Right kidney (tissue), 1 donor: ENCODE measurements at regions not wholly inside any gene's neighbourhood (a gene's known extent, or its start where the extent isn't known, plus 50 kb on each side); places are given as distances from the start of the nearest gene placed in this dataset.

Experiments used
- DNase-seq: peaks from one replicate; pipeline ENCODE4 v3.0.0-alpha.2; 2016

GRCh38 chr4:24419181-24420034 lies 164.9 kb downstream of the DHX15 start:
- peak; percentile 45 for DNase-seq

GRCh38 chr4:24417206-24417605 lies 167.1 kb downstream of the DHX15 start:
- DNase-seq = no peak

- no peak for DNase-seq
Observed at GRCh38 chr4:24416293-24416692, 168.1 kb downstream of the DHX15 start.

- no peak for DNase-seq
Observed at GRCh38 chr4:24413311-24413784, 171.0 kb downstream of the DHX15 start.

GRCh38 chr4:24411806-24412205 lies 172.5 kb downstream of the DHX15 start:
- no peak for DNase-seq

- DNase-seq = no peak
Observed at GRCh38 chr4:24411299-24411698, 173.1 kb downstream of the DHX15 start.

- DNase-seq = no peak
Observed at GRCh38 chr4:24408640-24409039, 175.7 kb downstream of the DHX15 start.

- no peak for DNase-seq
Observed at GRCh38 chr4:24405926-24406325, 178.4 kb downstream of the DHX15 start.

GRCh38 chr4:24405341-24405740 lies 179.0 kb downstream of the DHX15 start:
- DNase-seq = no peak

- DNase-seq = no peak
Observed at GRCh38 chr4:24404281-24404680, 180.1 kb downstream of the DHX15 start.

GRCh38 chr4:24403265-24403664 lies 181.1 kb downstream of the DHX15 start:
- no peak for DNase-seq

- DNase-seq = no peak
Observed at GRCh38 chr4:24400537-24400936, 183.8 kb downstream of the DHX15 start.

GRCh38 chr4:24396988-24397387 lies 187.4 kb downstream of the DHX15 start:
- DNase-seq = no peak

GRCh38 chr4:24395937-24396336 lies 188.4 kb downstream of the DHX15 start:
- DNase-seq = no peak

GRCh38 chr4:24394041-24394440 lies 190.3 kb downstream of the DHX15 start:
- no peak for DNase-seq

GRCh38 chr4:24392613-24393012 lies 191.7 kb downstream of the DHX15 start:
- DNase-seq = no peak

- no peak for DNase-seq
Observed at GRCh38 chr4:24382381-24382780, 202.0 kb downstream of the DHX15 start.

- DNase-seq = no peak
Observed at GRCh38 chr4:24380957-24381665, 203.2 kb downstream of the DHX15 start.

- DNase-seq = no peak
Observed at GRCh38 chr4:24373704-24374103, 210.7 kb downstream of the DHX15 start.

GRCh38 chr4:24372881-24373280 lies 211.5 kb downstream of the DHX15 start:
- DNase-seq = no peak

- no peak for DNase-seq
Observed at GRCh38 chr4:24372341-24372740, 212.0 kb downstream of the DHX15 start.

GRCh38 chr4:24370421-24370820 lies 213.9 kb downstream of the DHX15 start:
- DNase-seq = no peak

GRCh38 chr4:24369507-24370029 lies 214.8 kb downstream of the DHX15 start:
- DNase-seq = no peak
